ENCODE measurements at regions not wholly inside any gene's neighbourhood (a gene's known extent, or its start where the extent isn't known, plus 50 kb on each side); places are given as distances from the start of the nearest gene placed in this dataset.
"Not testable (repeated sequence)": the region's sequence is repeated elsewhere in the genome, so short reads cannot be mapped to it uniquely, and the experiment has no call there.

- DNase-seq (ENCODE audit: low read depth): no peak
Measured at GRCh38 chr6:152811785-152812184, 61.2 kb downstream of the VIP start.

- no peak for DNase-seq (ENCODE audit: low read depth)
Measured at GRCh38 chr6:152815230-152815872, 64.8 kb downstream of the VIP start.

GRCh38 chr6:152816055-152816454, 65.5 kb downstream of the VIP start:
- DNase-seq (ENCODE audit: low read depth): no peak

- DNase-seq (ENCODE audit: low read depth): no peak
Measured at GRCh38 chr6:152821525-152821924, 70.9 kb downstream of the VIP start.

- no peak for DNase-seq (ENCODE audit: low read depth)
Measured at GRCh38 chr6:152824666-152825065, 74.1 kb downstream of the VIP start.

DNA sequence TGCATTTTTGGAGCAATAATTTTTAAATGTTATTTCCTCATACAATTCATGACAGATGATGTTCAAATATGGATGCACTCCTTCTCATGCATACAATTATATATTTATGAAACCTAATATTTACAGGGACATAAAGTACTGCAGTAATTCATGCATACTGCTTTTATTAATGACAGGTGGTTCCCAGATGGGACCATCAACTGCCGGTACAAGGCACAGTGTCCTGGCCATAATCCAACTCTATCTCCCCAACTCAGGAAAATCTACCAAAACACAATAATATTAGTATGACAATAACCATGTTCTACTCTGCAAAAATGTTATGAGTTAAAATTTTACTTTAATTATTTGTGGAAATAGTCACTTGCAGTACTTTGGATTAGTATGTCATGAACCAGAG, 77.8 kb downstream of the VIP start:
- DNase-seq (ENCODE audit: low read depth): no peak

- DNase-seq (ENCODE audit: low read depth): not testable (repeated sequence)
Measured at GRCh38 chr6:152834366-152834765, 83.8 kb downstream of the VIP start.

DNA sequence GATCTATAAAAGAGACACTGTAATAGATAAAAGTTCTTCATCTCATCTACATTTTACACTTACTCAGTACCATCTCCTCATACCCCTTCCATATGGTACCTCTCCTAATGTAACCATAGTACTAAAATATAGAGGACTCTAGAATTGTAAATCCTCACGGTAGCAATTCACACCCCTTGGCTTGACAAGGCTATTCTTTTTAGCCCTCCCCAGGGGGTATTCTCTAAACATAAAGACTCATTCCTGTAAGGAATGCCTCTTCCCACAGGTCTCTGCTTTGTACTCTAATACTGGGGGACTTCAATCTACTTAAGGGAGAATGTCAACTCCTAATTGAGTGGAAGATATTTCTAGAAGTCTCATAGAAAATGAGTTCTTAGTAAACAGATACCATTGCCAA, 85.9 kb downstream of the VIP start:
- DNase-seq (ENCODE audit: low read depth): no peak

DNA sequence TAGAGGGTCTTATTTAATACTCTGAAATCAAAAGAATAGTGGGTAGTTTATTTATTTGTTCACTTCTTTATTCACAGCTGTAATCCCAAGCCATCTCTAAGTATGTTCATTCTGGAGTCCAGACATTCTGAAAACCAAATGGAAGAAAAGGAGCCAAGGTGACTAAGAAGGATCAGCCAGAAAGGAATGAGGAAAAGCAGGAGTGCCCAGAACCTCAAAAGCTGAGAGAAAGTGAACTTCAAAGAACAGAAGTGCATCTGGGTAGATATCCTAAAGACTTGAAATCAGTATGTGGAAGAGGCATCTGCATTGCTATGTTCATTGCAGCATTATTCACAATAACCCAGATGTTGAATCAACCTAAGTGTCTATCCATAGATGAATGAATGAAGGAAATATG, 94.8 kb downstream of the VIP start:
- no peak for DNase-seq (ENCODE audit: low read depth)

DNA sequence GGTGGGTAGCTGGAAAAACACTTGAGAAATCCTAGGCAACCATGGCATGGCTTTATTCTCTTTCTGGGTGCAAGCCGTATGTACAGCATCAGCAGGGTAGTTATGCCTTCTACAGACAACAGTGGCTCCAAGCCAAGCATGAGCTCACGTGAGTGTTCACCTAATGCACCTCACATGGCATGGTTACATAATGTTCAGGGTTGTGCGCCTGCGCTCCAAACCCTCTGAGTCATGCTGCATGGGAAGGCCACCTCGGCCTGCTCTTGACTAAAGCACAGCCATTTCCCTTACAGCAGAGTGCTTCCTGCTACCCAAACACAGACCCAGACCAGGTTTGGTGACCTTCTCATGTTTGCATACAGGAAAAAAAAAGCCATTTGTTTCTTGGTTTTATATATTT, 96.2 kb downstream of the VIP start:
- no peak for DNase-seq (ENCODE audit: low read depth)

DNA sequence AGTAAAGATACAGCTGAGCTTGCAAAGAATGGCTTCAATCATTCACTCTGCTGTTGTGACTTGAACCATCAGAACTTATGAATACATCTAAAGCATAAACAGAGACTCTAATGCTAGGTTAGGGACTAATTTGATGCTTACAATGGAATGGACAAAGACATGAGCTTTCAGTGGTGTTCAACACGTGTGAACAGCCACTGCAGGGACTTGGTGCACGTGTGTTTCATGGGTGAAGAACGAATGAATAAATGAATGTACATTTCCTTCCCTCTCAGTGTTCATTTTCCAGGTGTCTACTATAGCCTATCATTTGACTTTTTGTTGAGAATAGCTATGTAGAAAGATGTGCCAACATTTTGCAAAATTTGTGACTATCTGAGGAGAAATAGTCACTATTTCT, 98.3 kb downstream of the VIP start:
- DNase-seq (ENCODE audit: low read depth): no peak

DNA sequence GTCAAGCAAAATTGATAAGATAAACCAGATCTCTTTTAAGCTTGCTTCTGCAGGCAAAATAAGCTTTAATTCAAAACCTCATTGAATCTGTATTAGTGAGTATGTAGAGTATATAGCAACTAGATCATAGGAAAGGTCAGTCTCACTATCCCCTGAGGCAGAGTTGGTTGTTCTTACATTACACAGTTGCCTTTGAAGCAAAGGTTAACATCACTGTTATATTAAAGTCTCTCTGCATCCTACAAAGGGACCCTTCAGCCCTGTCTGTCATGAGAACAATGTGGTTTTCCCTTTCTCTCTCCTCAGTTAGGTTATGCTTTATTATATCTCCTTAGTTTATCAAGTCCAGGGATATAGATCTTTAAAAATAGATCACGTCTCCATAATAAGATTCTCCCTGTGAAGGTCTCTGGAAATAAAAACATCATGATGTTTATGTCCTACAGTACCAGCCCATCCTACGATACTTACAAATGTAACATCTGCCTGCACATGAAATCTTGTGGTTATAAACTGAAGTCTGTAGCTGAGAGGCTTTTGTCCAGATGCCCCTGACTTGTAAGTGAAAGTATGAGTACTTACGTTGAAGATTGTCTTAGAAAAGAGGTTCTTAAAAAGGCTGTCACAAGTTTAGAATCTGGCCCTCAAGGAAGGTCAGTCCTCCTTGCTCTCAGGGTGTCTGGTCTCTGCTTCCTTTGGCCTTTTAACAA, 103.6 kb downstream of the VIP start:
- DNase-seq (ENCODE audit: low read depth): no peak

DNA sequence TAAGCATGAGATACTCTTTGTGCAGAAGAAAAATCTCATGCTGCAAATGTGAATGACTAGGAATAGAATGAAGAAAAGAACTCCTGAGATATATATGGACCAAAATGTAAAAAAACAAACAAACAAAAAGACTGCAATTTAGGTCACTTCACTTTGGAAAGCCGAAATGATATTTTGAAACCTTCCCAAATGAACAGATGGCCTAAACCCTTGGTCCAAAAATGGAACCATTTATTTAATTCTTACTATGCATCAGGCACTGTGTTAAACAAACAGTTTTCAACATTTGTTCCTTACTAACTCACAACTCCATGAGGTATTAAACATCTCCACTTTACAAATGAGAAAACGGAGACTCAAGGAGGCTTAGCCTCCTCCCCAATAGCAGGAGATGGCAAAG, 107.5 kb downstream of the VIP start:
- DNase-seq (ENCODE audit: low read depth): no peak

- no peak for DNase-seq (ENCODE audit: low read depth)
Measured at GRCh38 chr6:152859225-152859624, 108.6 kb downstream of the VIP start.

- DNase-seq (ENCODE audit: low read depth): peak; percentile 29
Measured at GRCh38 chr6:152863618-152864326, 113.2 kb downstream of the VIP start.

GRCh38 chr6:152874267-152874666, 108.6 kb downstream of the FBXO5 start:
- DNase-seq (ENCODE audit: low read depth): no peak

DNA sequence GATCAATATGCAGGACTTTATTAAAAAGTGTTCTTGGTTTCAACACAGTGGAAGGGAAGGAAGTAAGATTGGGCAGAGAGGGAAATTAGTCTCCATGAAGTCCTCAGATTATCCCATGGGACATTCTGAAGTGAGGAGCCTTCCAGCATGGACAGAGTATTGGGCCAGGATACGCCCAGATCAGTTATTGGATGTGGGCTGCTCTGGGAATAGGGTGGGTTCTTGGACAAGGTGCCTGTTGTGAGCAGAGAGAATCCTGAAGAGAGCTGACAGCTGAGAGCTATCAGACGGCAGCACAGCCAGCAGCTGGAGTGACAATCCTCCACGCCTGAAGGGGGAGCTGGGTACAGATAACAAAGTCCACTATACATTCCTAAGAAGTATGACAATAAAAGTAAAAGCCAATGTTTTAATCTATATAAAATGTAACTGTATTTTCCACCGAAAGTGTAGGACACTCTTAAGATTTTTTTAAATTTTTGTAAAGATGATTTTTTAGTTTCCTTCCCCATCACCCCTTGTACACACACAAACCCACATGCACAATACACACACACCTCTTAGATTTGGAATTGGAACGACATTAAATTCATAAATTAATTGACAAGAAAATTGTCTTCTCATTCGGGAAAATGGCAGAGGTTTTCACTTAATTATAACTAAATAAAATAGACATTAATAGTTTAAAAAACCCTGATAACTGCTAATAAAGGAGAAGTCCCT, 107.8 kb downstream of the FBXO5 start:
- no peak for DNase-seq (ENCODE audit: low read depth)

DNA sequence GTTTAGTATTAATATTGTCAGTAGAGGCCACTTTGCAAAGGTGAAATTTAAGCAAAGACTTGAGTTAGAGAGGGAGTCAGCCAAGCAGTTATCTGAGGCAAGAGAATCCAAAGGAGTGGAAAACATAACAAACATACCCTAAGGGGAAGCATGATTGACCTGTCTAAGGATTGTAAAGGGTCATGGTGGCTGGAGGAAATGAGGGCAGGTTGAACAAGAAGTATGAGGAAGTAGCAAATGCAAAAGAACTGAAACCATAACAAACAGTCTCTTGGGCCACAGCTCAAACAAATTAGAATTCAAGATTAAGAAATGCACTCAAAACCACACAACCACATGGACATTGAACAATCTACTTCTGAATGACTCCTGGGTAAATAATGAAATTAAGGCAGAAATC, 103.2 kb downstream of the FBXO5 start:
- DNase-seq (ENCODE audit: low read depth): no peak

DNA sequence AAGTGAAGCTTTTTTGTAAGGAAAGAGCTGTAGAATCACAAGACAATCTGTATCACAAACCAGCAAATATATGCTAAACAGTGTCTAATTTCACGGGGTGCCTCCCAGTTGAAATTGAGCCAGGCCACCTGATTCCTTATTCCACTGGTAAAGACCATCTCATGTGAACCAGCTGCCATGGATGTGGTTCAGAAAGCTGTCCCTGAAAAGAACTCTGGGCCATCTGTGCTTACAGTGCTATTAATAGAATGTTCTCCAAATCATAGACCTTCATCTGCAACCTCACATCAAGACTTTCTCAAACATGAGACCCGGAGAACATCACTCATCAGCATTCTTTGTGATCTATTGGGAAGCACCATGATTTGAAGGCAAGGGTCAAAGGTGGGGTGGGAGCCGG, 89.7 kb downstream of the FBXO5 start:
- no peak for DNase-seq (ENCODE audit: low read depth)

- DNase-seq (ENCODE audit: low read depth): no peak
Measured at GRCh38 chr6:152896923-152897322, 85.9 kb downstream of the FBXO5 start.

GRCh38 chr6:152897807-152898399, 84.9 kb downstream of the FBXO5 start:
- no peak for DNase-seq (ENCODE audit: low read depth)

DNA sequence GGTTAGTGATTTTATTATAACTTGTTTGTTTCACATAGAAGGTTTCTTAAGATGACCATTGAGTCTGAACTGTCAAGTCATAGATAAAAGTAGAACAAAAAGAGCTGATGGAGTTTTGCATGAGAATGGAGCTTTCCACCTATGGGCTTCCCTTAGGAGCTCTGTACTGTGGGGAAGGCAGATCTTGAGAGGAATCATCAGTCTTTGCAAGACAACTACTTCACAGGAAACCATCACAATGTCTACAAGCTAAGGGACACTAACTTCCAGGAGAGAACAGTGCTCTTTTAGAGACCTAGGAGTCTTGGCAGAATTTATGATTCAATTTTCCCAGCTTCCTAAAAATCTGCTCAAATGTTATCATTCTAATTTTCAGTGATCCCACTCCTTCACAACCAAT, 78.2 kb downstream of the FBXO5 start:
- no peak for DNase-seq (ENCODE audit: low read depth)
